ENCODE measurements at regions not wholly inside any gene's neighbourhood (a gene's known extent, or its start where the extent isn't known, plus 50 kb on each side); places are given as distances from the start of the nearest gene placed in this dataset.

DNA sequence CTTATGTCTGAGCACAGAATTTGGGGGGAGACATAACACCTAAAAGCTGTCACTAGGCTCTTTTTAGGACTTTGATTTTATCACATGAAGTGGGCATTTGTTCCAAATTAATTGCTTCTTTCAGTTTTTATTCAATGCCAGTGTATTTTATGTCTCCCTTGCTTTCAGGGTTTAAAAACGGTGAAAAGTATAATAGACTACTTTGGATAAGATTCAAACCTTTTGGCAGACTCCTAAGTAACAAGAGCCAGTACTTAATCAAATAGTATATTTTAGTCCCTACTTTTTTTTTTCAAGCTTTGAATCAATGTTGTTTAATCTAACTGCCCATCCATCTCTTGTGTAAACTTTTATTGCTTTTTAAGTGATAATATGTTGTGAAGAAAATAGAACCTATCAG lies 847.2 kb upstream of the DPPA4 start:
- ChIA-PET POLR2A (interaction anchor here (1.2 kb wide), 1 partner anchor 24 kb away, joined by 3 read pairs; no protein-coding TSS in a partner anchor), CTCF (ENCODE audit: unreplicated experiment) (no interaction called here)
- H3K4me1 ChIP-seq (ENCODE audit: insufficient read depth, low read length, poor library complexity, severe bottlenecking): no peaks in the 10 kb centered on the region
- DNase-seq (ENCODE audit: low spot score): no peak
- H3K4me3 ChIP-seq (ENCODE audit: low read depth, low read length, poor library complexity, severe bottlenecking): no peak overlapping the region
- no TSS peak for BruUV-seq (replicated peaks)
- intact Hi-C loops (cut with micrococcal nuclease; ENCODE audit: unreplicated experiment): no loop called here
- no peak overlapping the region for H2AFZ ChIP-seq (ENCODE audit: low read length)
- H3K9me3 ChIP-seq (ENCODE audit: low read length): no peaks in the 10 kb centered on the region
- H3K79me2 ChIP-seq (ENCODE audit: insufficient read depth, low read depth, low read length): no peaks in the 10 kb centered on the region
- no peak overlapping the region for H3K4me2 ChIP-seq (ENCODE audit: low read length)
- H3K27ac ChIP-seq (ENCODE audit: low read depth, low read length, poor library complexity, severe bottlenecking): no peak overlapping the region
- no peak for TF ChIP-seq EZH2phosphoT487 (IDR thresholded peaks at IDR 0.05; ENCODE audit: borderline replicate concordance, low read depth, low read length)
- TF ChIP-seq, protein P1, sequence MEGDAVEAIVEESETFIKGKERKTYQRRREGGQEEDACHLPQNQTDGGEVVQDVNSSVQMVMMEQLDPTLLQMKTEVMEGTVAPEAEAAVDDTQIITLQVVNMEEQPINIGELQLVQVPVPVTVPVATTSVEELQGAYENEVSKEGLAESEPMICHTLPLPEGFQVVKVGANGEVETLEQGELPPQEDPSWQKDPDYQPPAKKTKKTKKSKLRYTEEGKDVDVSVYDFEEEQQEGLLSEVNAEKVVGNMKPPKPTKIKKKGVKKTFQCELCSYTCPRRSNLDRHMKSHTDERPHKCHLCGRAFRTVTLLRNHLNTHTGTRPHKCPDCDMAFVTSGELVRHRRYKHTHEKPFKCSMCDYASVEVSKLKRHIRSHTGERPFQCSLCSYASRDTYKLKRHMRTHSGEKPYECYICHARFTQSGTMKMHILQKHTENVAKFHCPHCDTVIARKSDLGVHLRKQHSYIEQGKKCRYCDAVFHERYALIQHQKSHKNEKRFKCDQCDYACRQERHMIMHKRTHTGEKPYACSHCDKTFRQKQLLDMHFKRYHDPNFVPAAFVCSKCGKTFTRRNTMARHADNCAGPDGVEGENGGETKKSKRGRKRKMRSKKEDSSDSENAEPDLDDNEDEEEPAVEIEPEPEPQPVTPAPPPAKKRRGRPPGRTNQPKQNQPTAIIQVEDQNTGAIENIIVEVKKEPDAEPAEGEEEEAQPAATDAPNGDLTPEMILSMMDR (conservative IDR thresholded peaks at IDR 0.05; ENCODE audit: low read length): no peak
- H3K36me3 ChIP-seq (ENCODE audit: insufficient read depth, low read length): no peaks in the 10 kb centered on the region
- no peaks in the 10 kb centered on the region for H3K9me2 ChIP-seq (ENCODE audit: insufficient read depth, low read length)
- H4K20me1 ChIP-seq (ENCODE audit: insufficient read depth, low read length): no peaks in the 10 kb centered on the region

DNA sequence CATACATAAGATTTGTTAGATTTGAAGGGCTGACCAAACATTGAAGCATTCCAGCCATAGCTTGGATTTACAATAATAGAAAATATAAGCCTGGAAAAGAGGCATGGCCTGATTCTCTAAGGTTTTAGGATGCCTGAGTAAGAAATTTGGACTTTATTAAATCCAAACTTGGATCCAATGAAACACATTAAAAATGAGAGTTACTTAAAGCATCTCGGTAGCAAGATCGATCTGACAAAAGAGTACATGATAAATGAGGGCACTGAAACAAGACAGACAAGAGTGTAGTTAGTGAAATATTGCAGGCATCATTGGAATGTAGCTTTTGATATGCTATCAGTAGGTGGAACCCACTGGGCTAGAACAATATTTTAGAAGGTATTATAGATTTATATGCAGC lies 855.7 kb upstream of the DPPA4 start:
- Histone ChIP-seq H3K9me2 (ENCODE audit: insufficient read depth, low read length) (no peaks in the 10 kb centered on the region), H3K4me1 (ENCODE audit: insufficient read depth, low read length, poor library complexity, severe bottlenecking) (no peaks in the 10 kb centered on the region), H3K36me3 (ENCODE audit: insufficient read depth, low read length) (no peaks in the 10 kb centered on the region), H2AFZ (ENCODE audit: low read length) (no peak overlapping the region), H3K9me3 (ENCODE audit: low read length) (no peaks in the 10 kb centered on the region), H3K4me2 (ENCODE audit: low read length) (no peak overlapping the region), H3K4me3 (ENCODE audit: low read depth, low read length, poor library complexity, severe bottlenecking) (no peak overlapping the region), H4K20me1 (ENCODE audit: insufficient read depth, low read length) (no peaks in the 10 kb centered on the region), H3K79me2 (ENCODE audit: insufficient read depth, low read depth, low read length) (no peaks in the 10 kb centered on the region), H3K27ac (ENCODE audit: low read depth, low read length, poor library complexity, severe bottlenecking) (no peak overlapping the region)
- ChIA-PET POLR2A (no interaction called here), CTCF (ENCODE audit: unreplicated experiment) (no interaction called here)
- DNase-seq (ENCODE audit: low spot score): no peak
- intact Hi-C loops (cut with micrococcal nuclease; ENCODE audit: unreplicated experiment): no loop called here
- no peak for TF ChIP-seq EZH2phosphoT487 (IDR thresholded peaks at IDR 0.05; ENCODE audit: borderline replicate concordance, low read depth, low read length)
- TF ChIP-seq, protein P1 (conservative IDR thresholded peaks at IDR 0.05; ENCODE audit: low read length): no peak
- BruUV-seq (replicated peaks): no TSS peak

DNA sequence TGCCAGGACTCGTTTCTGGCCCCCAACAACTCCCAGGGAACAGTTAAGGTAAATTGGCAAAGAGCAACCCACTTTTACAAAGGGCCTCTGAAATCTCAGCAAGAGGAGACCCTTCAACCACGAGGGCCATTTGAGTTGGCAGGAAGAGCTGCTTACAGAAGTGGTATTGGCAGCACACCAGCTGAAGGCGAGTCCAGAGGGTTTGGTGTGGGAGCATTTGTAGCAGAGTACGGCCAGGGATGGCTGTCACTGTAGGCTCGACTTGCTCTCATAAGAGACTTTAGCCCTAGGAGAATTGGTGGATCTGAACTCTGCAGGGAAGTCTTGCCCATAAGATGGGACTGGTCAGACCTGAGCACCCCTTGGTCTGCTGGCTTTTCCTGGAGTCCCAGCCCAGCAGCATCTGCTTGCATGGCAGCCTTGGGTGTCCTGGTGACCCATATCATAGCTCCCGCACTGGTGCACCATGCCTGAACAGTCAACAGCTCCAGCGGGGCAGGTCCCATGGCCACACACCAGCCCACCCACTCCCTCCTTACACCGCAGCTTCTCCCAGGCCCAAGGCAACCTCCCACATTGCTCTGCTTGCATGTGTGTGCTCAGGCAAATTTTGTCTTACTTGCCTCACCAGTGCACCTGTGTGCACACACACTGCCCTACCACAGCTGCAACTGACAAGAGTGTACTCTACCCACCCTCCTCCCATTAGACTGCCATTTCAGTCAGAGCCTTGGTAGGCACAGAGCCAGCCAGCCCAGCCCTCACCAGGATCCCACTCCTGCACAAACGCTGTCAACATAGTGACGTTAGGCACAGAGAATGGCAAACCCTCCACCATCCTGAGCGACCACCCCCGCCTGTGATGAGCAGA lies 861.6 kb upstream of the DPPA4 start:
- no peak for DNase-seq (ENCODE audit: low spot score)
- Histone ChIP-seq H3K9me2 (ENCODE audit: insufficient read depth, low read length) (no peaks in the 10 kb centered on the region), H3K4me1 (ENCODE audit: insufficient read depth, low read length, poor library complexity, severe bottlenecking) (no peaks in the 10 kb centered on the region), H4K20me1 (ENCODE audit: insufficient read depth, low read length) (no peaks in the 10 kb centered on the region), H2AFZ (ENCODE audit: low read length) (no peak overlapping the region), H3K27ac (ENCODE audit: low read depth, low read length, poor library complexity, severe bottlenecking) (no peak overlapping the region), H3K4me2 (ENCODE audit: low read length) (no peak overlapping the region), H3K79me2 (ENCODE audit: insufficient read depth, low read depth, low read length) (no peaks in the 10 kb centered on the region), H3K4me3 (ENCODE audit: low read depth, low read length, poor library complexity, severe bottlenecking) (no peak overlapping the region), H3K9me3 (ENCODE audit: low read length) (no peaks in the 10 kb centered on the region), H3K36me3 (ENCODE audit: insufficient read depth, low read length) (no peaks in the 10 kb centered on the region)
- TF ChIP-seq, protein P1 (conservative IDR thresholded peaks at IDR 0.05; ENCODE audit: low read length): no peak
- no peak for TF ChIP-seq EZH2phosphoT487 (IDR thresholded peaks at IDR 0.05; ENCODE audit: borderline replicate concordance, low read depth, low read length)
- intact Hi-C loops (cut with micrococcal nuclease; ENCODE audit: unreplicated experiment): no loop called here
- BruUV-seq (replicated peaks): no TSS peak
- ChIA-PET CTCF (ENCODE audit: unreplicated experiment) (no interaction called here), POLR2A (interaction anchor here (0.6 kb wide), 1 partner anchor 9 kb away, joined by 3 read pairs; no protein-coding TSS in a partner anchor)
